Keratinocyte (primary cell): ENCODE measurements at regions not wholly inside any gene's neighbourhood (a gene's known extent, or its start where the extent isn't known, plus 50 kb on each side); places are given as distances from the start of the nearest gene placed in this dataset.

Experiments
- CTCF ChIP-seq, 3 experiments: IDR thresholded peaks in 1 of 3; conservative IDR thresholded peaks in 1 of 3; optimal IDR thresholded peaks in 1 of 3; 2 replicates in 2 of 3; 3 replicates in 1 of 3; pipeline versions ENCODE3 to v1.5.1; 2011; ENCODE audit warnings: low read length in 3 of 3, mild to moderate bottlenecking in 3 of 3, moderate library complexity in 2 of 3, control low read depth in 1 of 3, inconsistent platforms in 1 of 3; ENCODE audit not compliant: insufficient read depth in 2 of 3; ENCODE audit errors: extremely low read depth in 1 of 3
- EZH2 ChIP-seq: IDR thresholded peaks from one replicate; pipeline ENCODE4 v1.6.1; 2012; ENCODE audit warnings: inconsistent platforms, mild to moderate bottlenecking, low read length, moderate library complexity

GRCh38 chr13:57970404-57970803, 338.9 kb downstream of the PCDH17 start:
- TF ChIP-seq CTCF (optimal IDR thresholded peaks at IDR 0.05 in 1 of 3, IDR thresholded peaks at IDR 0.05 in 1 of 3, conservative IDR thresholded peaks at IDR 0.05 in 1 of 3; ENCODE audit: extremely low read depth in 1 of 3, insufficient read depth in 2 of 3, low read length in 3 of 3) (no peak), EZH2 (no peak)
